IMR-90 (cell line): ENCODE measurements at regions not wholly inside any gene's neighbourhood (a gene's known extent, or its start where the extent isn't known, plus 50 kb on each side); places are given as distances from the start of the nearest gene placed in this dataset.

ENCODE experiments used
- ATAC-seq: fragments of 200-7000 bp; cut with Tn5 transposase; 2 replicates; pipeline ENCODE4 v1.9.1; 2020; ENCODE audit warnings: low read depth, mild to moderate bottlenecking, moderate library complexity
- BruUV-seq: library from RNA; stranded (reverse); fragments of 400-500 nt; replicated peaks from 2 replicates; lab custom pipeline; 2021; lab: Mats Ljungman, UMichigan
- CTCF ChIA-PET: fragments of 300-600 bp; formaldehyde crosslinking; extraction: SDS; loops from one replicate; lab custom pipeline; 2021; ENCODE audit warnings: antibody characterized with exemption; lab: Yijun Ruan, JAX
- POLR2A ChIA-PET: fragments of 300-600 bp; sonication (Branson Sonifier 250); formaldehyde crosslinking; loops from one replicate; lab custom pipeline; 2022; ENCODE audit warnings: antibody characterized with exemption; ENCODE audit not compliant: unreplicated experiment; lab: Charles Lee
- DNase-seq: peaks from one replicate; pipeline ENCODE4 v3.0.0; 2013
- H2AFZ ChIP-seq: replicated peaks from 2 replicates; pipeline ENCODE3; 2013; ENCODE audit warnings: low read length, mild to moderate bottlenecking; ENCODE audit not compliant: poor library complexity
- H2AK5ac ChIP-seq: 2 replicates; pipeline ENCODE4 v1.6.1; 2013; ENCODE audit warnings: low read depth, low read length, inconsistent platforms
- H2AK9ac ChIP-seq: replicated peaks from 2 replicates; pipeline ENCODE3; 2013; ENCODE audit warnings: mild to moderate bottlenecking, low read depth, low read length, moderate library complexity; ENCODE audit not compliant: poor library complexity
- H2BK120ac ChIP-seq: 2 replicates; pipeline ENCODE4 v1.6.1; 2013; ENCODE audit warnings: low read depth, low read length, inconsistent platforms
- H2BK15ac ChIP-seq: 3 replicates; pipeline ENCODE4 v1.6.1; 2013; ENCODE audit warnings: low read depth, low read length, inconsistent platforms
- H2BK20ac ChIP-seq: 2 replicates; pipeline ENCODE4 v1.6.1; 2013; ENCODE audit warnings: low read depth, mild to moderate bottlenecking, inconsistent platforms, low read length, moderate library complexity
- H2BK5ac ChIP-seq: 2 replicates; pipeline ENCODE4 v1.6.1; 2013; ENCODE audit warnings: mild to moderate bottlenecking, low read depth, low read length, inconsistent platforms; ENCODE audit not compliant: poor library complexity, severe bottlenecking
- H3K14ac ChIP-seq: replicated peaks from 2 replicates; pipeline ENCODE4 v1.6.1; 2013; ENCODE audit warnings: low read depth, low read length, inconsistent platforms
- H3K18ac ChIP-seq: 2 replicates; pipeline ENCODE4 v1.6.1; 2013; ENCODE audit warnings: low read depth, low read length, control low read depth
- H3K23ac ChIP-seq: 2 replicates; pipeline ENCODE4 v1.6.1; 2013; ENCODE audit warnings: low read depth, low read length, inconsistent platforms
- H3K27ac ChIP-seq: 2 replicates; pipeline ENCODE4 v1.5.1; 2013; ENCODE audit warnings: mild to moderate bottlenecking, control low read depth, low read length; ENCODE audit not compliant: insufficient read depth
- H3K27me3 ChIP-seq: 2 replicates; pipeline ENCODE4 v1.6.1; 2013; ENCODE audit warnings: low read length; ENCODE audit not compliant: control insufficient read depth, insufficient read depth
- H3K36me3 ChIP-seq: 2 replicates; pipeline ENCODE4 v1.6.1; 2013; ENCODE audit warnings: low read length, mixed read lengths; ENCODE audit not compliant: control insufficient read depth, insufficient read depth
- H3K4ac ChIP-seq: 2 replicates; pipeline ENCODE4 v1.6.1; 2013; ENCODE audit warnings: low read depth, low read length, inconsistent platforms
- H3K4me1 ChIP-seq: 2 replicates; pipeline ENCODE4 v1.6.1; 2013; ENCODE audit warnings: low read length, mixed read lengths; ENCODE audit not compliant: control insufficient read depth, insufficient read depth
- H3K4me2 ChIP-seq: 2 replicates; pipeline ENCODE4 v1.6.1; 2013; ENCODE audit warnings: low read depth, mild to moderate bottlenecking, control low read depth, low read length, moderate library complexity
- H3K4me3 ChIP-seq: 2 replicates; pipeline ENCODE4 v1.5.1; 2013; ENCODE audit warnings: low read depth, mild to moderate bottlenecking, control low read depth, low read length, moderate library complexity; ENCODE audit not compliant: insufficient read depth
- H3K56ac ChIP-seq: 2 replicates; pipeline ENCODE4 v1.6.1; 2013; ENCODE audit warnings: low read length, inconsistent platforms; ENCODE audit not compliant: insufficient read depth; ENCODE audit errors: extremely low read depth
- H3K79me1 ChIP-seq, 2 experiments: 2 replicates each; pipeline ENCODE4 v1.6.1; 2013; ENCODE audit warnings: low read length in 2 of 2, inconsistent platforms in 1 of 2, low read depth in 1 of 2
- H3K9ac ChIP-seq: 2 replicates; pipeline ENCODE4 v1.6.1; 2013; ENCODE audit warnings: low read depth, low read length, control low read depth
- H3K9me1 ChIP-seq: 2 replicates; pipeline ENCODE4 v1.6.1; 2013; ENCODE audit warnings: low read length, inconsistent platforms; ENCODE audit not compliant: insufficient read depth
- H3K9me3 ChIP-seq: 2 replicates; pipeline ENCODE4 v1.6.1; 2013; ENCODE audit warnings: low read length; ENCODE audit not compliant: control insufficient read depth, insufficient read depth
- H4K20me1 ChIP-seq: 2 replicates; pipeline ENCODE4 v1.6.1; 2013; ENCODE audit warnings: low read length, inconsistent platforms; ENCODE audit not compliant: insufficient read depth
- H4K5ac ChIP-seq: 2 replicates; pipeline ENCODE4 v1.6.1; 2013; ENCODE audit warnings: mild to moderate bottlenecking, low read depth, low read length, control low read depth
- H4K8ac ChIP-seq, 2 experiments: 2 replicates each; pipeline ENCODE4 v1.6.1; 2013; ENCODE audit warnings: low read depth in 2 of 2, low read length in 2 of 2, control low read depth in 1 of 2, inconsistent platforms in 1 of 2
- H4K91ac ChIP-seq: 2 replicates; pipeline ENCODE4 v1.6.1; 2013; ENCODE audit warnings: low read depth, low read length, inconsistent platforms; ENCODE audit not compliant: insufficient read depth
- CEBPB ChIP-seq: IDR thresholded peaks from 2 replicates; pipeline ENCODE4 v1.6.1; 2012; ENCODE audit warnings: low read depth, low read length, improper control_type of control experiment
- CHD1 ChIP-seq: IDR thresholded peaks from 2 replicates; pipeline ENCODE4 v1.6.1; 2012; ENCODE audit warnings: low read depth, low read length, improper control_type of control experiment
- FOS ChIP-seq: fragments of 150-350 bp; IDR thresholded peaks from 2 replicates; pipeline ENCODE4 v1.6.1; 2016; ENCODE audit warnings: low read depth, low read length
- MAFK ChIP-seq: IDR thresholded peaks from 2 replicates; pipeline ENCODE4 v1.6.1; 2012; ENCODE audit warnings: low read depth, low read length, improper control_type of control experiment
- MAZ ChIP-seq: IDR thresholded peaks from 2 replicates; pipeline ENCODE4 v1.6.1; 2012; ENCODE audit warnings: low read depth, mild to moderate bottlenecking, low read length, improper control_type of control experiment, moderate library complexity, borderline replicate concordance
- WGBS, 2 experiments: methylation state at CpG; one replicate each; pipeline versions ENCODE4 v1.1.5 to v1.1.7; 2013; ENCODE audit warnings: missing lambda C conversion rate in 2 of 2; ENCODE audit not compliant: insufficient read length in 1 of 2; ENCODE audit errors: extremely low coverage in 2 of 2; 5-methylcytosine and 5-hydroxymethylcytosine counted together
- dilution Hi-C: fragments of 300-500 bp; cut with HindIII; formaldehyde crosslinking; loops from one replicate; pipeline ENCODE4 v1.14.3; 2018; ENCODE audit warnings: low sequenced_read_pairs; ENCODE audit not compliant: unreplicated experiment
- in situ Hi-C: fragments of 300-500 bp; cut with MboI; formaldehyde crosslinking; loops from 3 replicates; pipeline ENCODE4 v1.14.3; 2019; ENCODE audit warnings: low sequenced_read_pairs, inconsistent platforms, mixed read lengths
- intact Hi-C: fragments of 100-400 bp; cut with micrococcal nuclease; formaldehyde crosslinking; loops from 2 replicates; pipeline ENCODE4 v1.10.0; 2022
- TF ChIP-seq, protein P1 (sequence below): conservative IDR thresholded peaks from 2 replicates; pipeline ENCODE4 v1.5.1; 2012; ENCODE audit warnings: mild to moderate bottlenecking, low read depth, low read length, improper control_type of control experiment

DNA sequence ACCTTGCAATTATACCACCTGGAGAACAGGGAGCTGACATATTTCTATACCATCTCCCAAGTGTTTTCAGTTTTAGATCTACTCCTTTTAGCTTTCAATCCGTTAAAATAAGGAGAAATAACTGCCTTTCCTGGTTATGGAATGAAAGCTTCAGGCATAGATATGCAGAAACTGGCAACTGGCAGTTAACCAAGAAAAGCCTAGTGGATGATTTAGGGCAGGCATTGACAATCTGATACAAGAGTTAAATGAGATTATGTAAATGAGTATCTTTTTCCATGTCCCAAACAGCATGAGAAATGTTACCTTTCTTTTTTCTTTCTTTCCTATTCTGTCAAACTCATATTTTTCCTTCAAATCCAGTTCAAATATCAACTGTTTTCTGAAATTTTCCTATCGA, 689.1 kb upstream of the DPPA4 start:
- H4K5ac ChIP-seq = no peak overlapping the region
- H2AFZ ChIP-seq = no peak overlapping the region
- POLR2A ChIA-PET = no interaction called here
- H4K8ac ChIP-seq = no peak overlapping the region
- H3K9me3 ChIP-seq = no peaks in the 10 kb centered on the region; the same call in 1 of the 2 replicates
- in situ Hi-C loops = no loop called here
- no CpG with 5 or more reads among the region's 2 CpGs for WGBS, 2 experiments
- H3K9me1 ChIP-seq = no peaks in the 10 kb centered on the region
- no peak overlapping the region for H3K14ac ChIP-seq
- H3K23ac ChIP-seq = no peak overlapping the region
- TF ChIP-seq CEBPB (no peak), CHD1 (no peak), FOS (no peak), MAZ (no peak), MAFK (no peak)
- TF ChIP-seq, protein P1, sequence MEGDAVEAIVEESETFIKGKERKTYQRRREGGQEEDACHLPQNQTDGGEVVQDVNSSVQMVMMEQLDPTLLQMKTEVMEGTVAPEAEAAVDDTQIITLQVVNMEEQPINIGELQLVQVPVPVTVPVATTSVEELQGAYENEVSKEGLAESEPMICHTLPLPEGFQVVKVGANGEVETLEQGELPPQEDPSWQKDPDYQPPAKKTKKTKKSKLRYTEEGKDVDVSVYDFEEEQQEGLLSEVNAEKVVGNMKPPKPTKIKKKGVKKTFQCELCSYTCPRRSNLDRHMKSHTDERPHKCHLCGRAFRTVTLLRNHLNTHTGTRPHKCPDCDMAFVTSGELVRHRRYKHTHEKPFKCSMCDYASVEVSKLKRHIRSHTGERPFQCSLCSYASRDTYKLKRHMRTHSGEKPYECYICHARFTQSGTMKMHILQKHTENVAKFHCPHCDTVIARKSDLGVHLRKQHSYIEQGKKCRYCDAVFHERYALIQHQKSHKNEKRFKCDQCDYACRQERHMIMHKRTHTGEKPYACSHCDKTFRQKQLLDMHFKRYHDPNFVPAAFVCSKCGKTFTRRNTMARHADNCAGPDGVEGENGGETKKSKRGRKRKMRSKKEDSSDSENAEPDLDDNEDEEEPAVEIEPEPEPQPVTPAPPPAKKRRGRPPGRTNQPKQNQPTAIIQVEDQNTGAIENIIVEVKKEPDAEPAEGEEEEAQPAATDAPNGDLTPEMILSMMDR = no peak
- no peak overlapping the region for H2BK20ac ChIP-seq
- no peak overlapping the region for H2BK120ac ChIP-seq
- H3K9ac ChIP-seq = no peak overlapping the region
- no peak overlapping the region for H3K27ac ChIP-seq
- H3K4me2 ChIP-seq = no peak overlapping the region
- no peak overlapping the region for H2BK5ac ChIP-seq
- peaks cover 2% of the 10 kb centered on the region; the same call in 1 of the 2 replicates for H3K4me1 ChIP-seq
- no peaks in the 10 kb centered on the region for H3K27me3 ChIP-seq
- no peak overlapping the region for H4K91ac ChIP-seq
- H3K56ac ChIP-seq = no peak overlapping the region
- no peak overlapping the region for H3K4me3 ChIP-seq
- no peaks in the 10 kb centered on the region for H4K20me1 ChIP-seq
- CTCF ChIA-PET = interaction anchor here (0.6 to 0.7 kb wide), 4 partner anchors 139 to 1869 kb away, joined by 3 to 6 read pairs (median 4); no protein-coding TSS in a partner anchor
- H3K79me1 ChIP-seq = no peaks in the 10 kb centered on the region
- DNase-seq (no peak), ATAC-seq (no peak)
- intact Hi-C loops = no loop called here
- no peak overlapping the region for H2AK5ac ChIP-seq
- no peaks in the 10 kb centered on the region for H3K36me3 ChIP-seq
- H3K4ac ChIP-seq = no peak overlapping the region
- H3K18ac ChIP-seq = no peak overlapping the region
- no peak overlapping the region for H2AK9ac ChIP-seq
- no TSS peak for BruUV-seq
- dilution Hi-C loops = no loop called here
- H2BK15ac ChIP-seq = no peak overlapping the region
